GM23338 (cell line): ENCODE measurements at regions not wholly inside any gene's neighbourhood (a gene's known extent, or its start where the extent isn't known, plus 50 kb on each side); places are given as distances from the start of the nearest gene placed in this dataset.

ENCODE experiments used
- CREB1 ChIP-seq: fragments of 250-450 bp; sonication (Bioruptor Pico); IDR thresholded peaks from 2 replicates; pipeline ENCODE4 v1.5.0; 2020; ENCODE audit warnings: low read depth, mild to moderate bottlenecking, moderate library complexity
- CTCF ChIP-seq, 2 experiments: fragments of 200-600 bp in 1 of 2; sonication (generic) in 1 of 2; conservative IDR thresholded peaks; 2 replicates each; pipeline versions ENCODE4 v1.5.1 to v1.6.1; 2016 to 2017; ENCODE audit warnings: antibody characterized with exemption in 2 of 2, low read depth in 2 of 2, mild to moderate bottlenecking in 2 of 2, moderate library complexity in 1 of 2
- ETS1 ChIP-seq: IDR thresholded peaks from 2 replicates; pipeline ENCODE4 v1.6.1; 2016; ENCODE audit warnings: antibody characterized with exemption
- EZH2 ChIP-seq: fragments of 200-600 bp; sonication (generic); IDR thresholded peaks from one replicate; pipeline ENCODE4 v1.8.0; 2017; ENCODE audit warnings: antibody characterized with exemption, mild to moderate bottlenecking, low read depth; ENCODE audit not compliant: unreplicated experiment
- EZH2phosphoT487 ChIP-seq: fragments of 200-600 bp; sonication (generic); IDR thresholded peaks from one replicate; pipeline ENCODE4 v1.8.1; 2018; ENCODE audit warnings: antibody characterized with exemption; ENCODE audit not compliant: unreplicated experiment
- JUNB ChIP-seq: IDR thresholded peaks from one replicate; pipeline ENCODE4 v1.6.1; 2016; ENCODE audit warnings: antibody characterized with exemption; ENCODE audit not compliant: unreplicated experiment
- POLR2AphosphoS5 ChIP-seq: IDR thresholded peaks from 2 replicates; pipeline ENCODE4 v1.6.1; 2016; ENCODE audit warnings: antibody characterized with exemption, low read depth
- REST ChIP-seq: IDR thresholded peaks from one replicate; pipeline ENCODE4 v1.6.1; 2018; ENCODE audit warnings: antibody characterized with exemption; ENCODE audit not compliant: unreplicated experiment

GRCh38 chr7:10797157-10797556 is 176.5 kb upstream of the PHF14 start:
- no peak for TF ChIP-seq POLR2AphosphoS5
- TF ChIP-seq CTCF (conservative IDR thresholded peaks at IDR 0.05; ENCODE audit: low read depth in 2 of 2) = no peak
- TF ChIP-seq EZH2 = no peak
- TF ChIP-seq CREB1 (CRISPR knock-in tag) = no peak
- no peak for TF ChIP-seq REST
- TF ChIP-seq ETS1 = no peak
- TF ChIP-seq EZH2phosphoT487 = no peak
- TF ChIP-seq JUNB = no peak
